ENCODE measurements at regions not wholly inside any gene's neighbourhood (a gene's known extent, or its start where the extent isn't known, plus 50 kb on each side); places are given as distances from the start of the nearest gene placed in this dataset.

DNA sequence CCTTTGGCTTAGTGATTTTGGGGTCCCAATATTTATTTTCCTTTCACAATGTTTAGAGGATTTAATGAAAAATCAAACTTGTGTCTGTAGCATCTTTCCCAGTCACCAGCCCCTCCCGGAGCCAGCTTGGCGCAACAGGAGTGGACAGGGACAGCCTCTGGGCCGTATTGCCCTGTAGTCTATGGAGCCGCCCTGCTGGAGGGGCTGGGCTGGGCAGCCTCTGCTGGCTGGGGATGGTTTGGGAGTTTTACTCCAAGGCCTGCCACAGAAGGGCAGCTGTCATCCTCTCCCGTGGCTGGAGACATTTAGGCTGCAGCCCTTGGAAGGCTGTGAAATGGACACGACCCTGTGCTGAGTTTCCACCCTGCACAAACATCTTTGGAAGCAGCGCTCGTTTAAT lies 89.4 kb upstream of the RGMA start:
- no peak for DNase-seq

DNA sequence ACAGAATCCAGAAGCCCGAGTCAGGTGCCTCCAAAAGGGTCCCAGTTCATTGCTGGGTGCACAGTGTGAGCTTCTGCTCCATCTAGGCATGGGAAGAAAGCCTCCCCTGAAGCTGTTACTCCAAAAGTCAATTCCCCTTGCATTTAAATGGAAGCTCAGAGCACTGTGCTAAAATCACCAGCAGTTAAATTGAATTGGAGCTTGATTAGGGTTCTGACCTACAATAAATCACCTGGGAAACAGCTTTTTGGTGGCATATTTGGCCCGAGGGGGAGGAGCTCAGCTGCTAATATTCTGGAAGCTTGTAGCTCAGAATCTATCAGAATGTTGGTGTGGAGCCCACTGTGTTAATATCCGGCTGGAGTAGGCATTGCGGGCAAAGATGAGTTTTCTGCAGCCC lies 87.1 kb upstream of the RGMA start:
- no peak for DNase-seq

DNA sequence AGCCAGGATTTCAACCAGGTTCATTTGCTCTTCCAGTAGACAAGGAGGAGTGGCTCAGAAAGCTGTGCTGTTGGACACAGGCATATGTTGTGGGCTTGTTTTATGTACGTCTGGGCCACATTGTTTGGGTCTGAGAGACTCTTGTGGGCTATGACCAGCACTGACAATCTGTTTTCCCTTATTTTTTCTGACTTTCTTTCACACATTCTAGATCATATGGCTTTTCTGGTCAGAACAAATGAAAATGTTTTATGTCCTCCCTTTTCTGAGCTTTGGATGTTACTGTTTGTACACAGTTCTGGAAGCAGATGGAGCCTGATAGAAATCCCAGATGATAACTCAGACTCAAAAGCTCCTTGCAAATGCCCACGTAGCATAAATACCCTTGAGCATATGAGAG lies 85.8 kb upstream of the RGMA start:
- no peak for DNase-seq

DNA sequence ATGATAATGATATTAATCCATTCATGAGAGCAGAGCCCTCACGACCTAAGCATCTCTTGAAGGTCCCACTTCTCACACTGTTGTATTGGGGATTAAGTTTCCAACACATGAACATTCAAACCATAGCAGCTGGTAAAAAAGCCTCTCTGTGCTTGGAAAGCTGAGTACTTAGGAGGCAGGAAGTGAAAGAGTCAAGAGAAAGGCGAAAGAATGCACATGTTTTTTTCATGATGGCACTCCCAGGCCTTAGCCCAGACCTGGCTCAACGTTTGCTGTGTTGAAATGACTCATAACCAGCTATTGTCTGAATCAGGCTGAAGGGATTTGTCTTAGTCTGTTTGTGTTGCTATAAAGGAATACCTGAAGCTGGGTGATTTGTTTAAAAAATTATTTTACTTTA lies 84.4 kb upstream of the RGMA start:
- DNase-seq, result no peak

DNA sequence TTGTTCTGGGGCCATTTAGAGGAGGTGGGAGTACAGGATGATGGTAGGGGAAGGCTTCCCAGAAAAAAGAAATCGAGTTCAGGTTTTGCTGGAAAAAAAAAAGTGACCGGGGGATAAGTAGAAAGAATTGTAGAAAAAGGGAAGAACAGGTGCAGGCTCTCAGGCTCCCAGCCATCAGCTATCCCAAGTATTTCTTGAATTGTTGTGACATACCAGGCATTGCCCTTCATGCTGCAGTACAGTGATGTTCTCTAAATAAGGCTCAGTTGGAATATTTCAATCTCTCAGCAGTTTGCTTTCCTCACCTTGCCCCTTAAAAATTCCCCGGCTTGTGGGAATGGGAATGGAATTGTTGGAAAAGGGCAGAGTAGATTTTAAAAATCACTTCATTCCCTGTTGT lies 82.5 kb upstream of the RGMA start:
- DNase-seq, result no peak

DNA sequence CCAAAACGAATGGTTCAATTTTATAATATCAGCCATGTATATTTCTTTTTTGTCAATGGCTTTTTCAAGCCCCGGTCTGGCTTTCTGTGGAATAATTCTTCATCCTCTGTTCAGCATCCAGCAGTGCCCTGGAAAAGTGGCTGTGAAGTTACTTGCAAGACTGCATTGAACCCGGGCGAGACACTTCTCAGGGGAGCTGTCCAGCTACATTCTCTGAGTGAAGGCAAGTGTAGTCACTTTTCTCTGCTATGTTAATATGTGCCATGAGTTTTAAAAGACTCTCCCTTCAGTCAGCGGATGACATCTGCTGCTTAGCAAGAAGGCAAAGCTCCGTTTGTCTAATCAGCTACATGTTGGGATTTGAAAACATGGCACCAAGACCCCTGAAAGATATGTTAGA lies 81.3 kb upstream of the RGMA start:
- DNase-seq, result no peak

DNA sequence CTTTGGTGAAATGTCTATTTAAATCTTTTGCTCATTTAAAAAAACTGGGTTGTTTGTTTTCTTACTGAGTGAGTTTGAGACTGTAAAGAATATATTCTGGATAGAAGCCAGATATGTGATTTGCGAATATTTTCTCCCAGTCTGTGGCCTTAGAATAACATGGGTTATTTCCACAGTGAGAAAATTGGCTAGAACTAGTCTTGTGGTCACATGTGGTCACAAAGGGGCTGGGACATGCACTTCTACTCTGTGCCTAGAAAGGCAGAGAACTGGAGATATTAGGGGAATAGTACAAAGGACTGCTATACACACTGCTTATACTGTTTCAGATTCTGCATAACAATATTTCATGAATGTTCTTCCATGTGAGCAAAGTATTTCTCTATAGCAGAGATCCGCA lies 79.9 kb upstream of the RGMA start:
- DNase-seq, result no peak

DNA sequence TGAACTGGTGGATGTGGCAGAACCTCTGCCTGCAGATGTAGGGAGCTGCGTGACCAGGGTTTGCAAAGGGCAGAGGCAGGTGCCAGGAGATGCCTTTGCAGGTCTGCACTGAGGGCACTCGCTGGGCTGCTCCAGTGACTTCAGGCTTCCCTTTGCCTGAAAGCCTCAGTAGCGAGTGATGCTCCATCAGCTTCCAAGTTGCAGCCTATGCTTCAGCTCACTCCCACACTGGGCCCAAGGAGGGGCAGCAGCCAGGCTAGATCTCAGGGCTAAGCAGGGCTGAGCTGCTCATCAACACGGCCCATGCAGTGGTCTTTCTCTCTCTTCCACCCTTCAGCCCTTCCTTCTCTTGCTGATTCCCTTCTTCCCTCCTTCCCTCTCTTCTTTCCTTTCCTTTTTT lies 78.3 kb upstream of the RGMA start:
- DNase-seq, result no peak

DNA sequence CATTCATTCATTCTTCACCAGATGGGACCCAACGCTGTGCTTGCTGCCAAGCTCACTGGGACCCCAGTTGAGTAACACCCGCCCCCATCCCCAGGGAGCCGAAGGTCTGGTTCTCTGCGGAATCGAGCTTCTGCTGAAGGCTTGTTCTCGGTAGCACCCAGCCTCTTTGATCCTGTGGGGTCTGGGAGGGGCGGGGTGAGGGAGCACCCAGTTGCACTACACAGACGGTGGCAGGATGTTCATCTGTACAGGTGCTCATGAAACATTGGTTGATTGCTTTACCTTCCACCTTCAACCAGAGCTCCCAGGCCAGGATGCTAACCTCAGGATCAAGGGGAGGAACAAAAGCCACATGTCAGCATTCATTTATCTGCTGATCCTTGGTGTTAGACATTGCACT lies 77.7 kb upstream of the RGMA start:
- no peak for DNase-seq

DNA sequence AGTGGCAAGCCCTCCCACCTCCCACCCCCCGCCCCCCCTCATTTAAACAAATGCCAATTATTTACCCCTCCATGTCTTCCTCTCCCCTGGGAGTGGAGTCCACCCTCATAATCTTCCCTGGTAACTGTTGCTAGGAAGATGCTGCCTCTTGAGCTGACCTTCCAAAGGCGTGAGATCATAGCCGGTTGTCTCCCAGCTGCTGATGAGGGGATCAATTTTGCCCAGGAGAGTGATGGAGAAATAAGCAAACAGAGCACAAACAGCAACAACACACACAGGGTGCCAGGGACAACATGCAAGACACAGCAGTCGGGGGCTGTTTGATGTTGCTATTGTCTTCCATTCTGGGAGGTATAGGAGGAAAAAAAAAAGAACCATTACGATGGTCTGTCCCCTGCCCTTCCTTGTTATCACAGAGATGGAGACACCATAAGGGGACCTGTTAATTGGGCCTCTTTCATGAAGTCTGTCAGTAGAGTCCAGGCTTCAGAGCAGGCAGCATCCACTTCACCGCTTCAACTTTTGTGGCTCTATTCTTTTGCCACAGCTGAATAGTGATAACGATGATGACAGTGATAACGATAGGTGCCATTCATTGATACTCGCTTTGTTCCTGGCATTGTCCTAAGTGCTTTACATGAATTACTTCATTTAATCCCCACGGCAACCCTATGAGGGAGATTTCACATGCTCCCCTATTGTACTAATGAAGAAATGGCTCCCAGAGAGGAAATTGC lies 76.9 kb upstream of the RGMA start:
- DNase-seq, result no peak

DNA sequence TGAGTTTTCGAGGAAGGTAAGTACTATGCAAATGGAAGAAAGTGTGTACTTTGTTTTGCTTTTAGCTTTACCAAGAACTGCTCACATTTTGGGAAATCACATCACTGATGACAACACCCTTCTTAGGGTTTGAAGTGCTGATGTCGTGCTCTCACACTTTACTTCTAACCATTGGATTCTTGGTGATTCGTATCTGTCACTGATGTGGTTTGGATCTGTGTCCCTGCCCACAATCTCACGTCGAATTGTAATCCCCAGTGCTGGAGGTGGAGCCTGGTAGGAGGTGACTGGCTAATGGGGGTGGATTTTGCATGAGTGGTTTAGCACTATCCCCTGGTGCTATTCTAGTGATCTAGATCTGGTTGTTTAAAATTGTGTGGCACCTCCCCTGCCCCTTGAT lies 75.4 kb upstream of the RGMA start:
- no peak for DNase-seq

DNA sequence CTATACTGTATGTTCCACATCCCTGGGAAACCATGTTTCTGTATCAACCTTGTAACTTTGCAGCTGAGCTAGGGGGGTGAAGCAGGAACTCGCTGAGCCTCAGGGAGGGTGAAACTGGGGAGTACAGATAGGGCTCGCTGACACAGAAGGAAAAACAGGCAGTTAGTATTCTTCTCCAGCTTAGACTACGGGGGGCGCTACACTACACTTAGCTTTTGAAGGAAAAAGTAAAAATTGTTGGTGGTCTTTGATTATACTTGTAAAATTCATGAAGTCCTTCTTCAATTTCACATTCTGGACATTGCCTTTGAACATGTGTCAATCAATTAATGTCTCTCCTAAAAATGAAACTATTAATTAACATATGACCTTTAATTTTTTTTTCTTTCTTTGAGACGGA lies 73.5 kb upstream of the RGMA start:
- no peak for DNase-seq

DNA sequence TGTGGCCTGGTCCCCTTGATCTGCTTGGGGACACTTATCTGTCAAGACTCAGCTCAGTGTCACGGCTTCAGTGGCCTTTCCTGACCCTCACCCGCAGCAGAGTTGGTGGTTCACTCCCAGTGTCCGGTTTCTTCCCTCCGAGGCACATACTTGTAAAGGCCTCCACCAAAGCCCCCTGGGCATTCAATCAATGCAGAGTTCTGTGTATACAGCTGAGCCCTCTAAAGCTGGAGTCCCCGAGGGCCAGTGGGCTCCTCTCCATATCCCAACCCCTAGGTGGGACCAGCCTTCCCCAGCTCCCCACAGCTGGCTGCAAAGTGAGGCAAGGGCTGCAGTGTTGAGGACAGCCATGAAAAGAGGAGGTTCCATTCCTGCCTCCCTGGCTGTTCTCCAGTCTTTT lies 70.9 kb upstream of the RGMA start:
- DNase-seq, result no peak

DNA sequence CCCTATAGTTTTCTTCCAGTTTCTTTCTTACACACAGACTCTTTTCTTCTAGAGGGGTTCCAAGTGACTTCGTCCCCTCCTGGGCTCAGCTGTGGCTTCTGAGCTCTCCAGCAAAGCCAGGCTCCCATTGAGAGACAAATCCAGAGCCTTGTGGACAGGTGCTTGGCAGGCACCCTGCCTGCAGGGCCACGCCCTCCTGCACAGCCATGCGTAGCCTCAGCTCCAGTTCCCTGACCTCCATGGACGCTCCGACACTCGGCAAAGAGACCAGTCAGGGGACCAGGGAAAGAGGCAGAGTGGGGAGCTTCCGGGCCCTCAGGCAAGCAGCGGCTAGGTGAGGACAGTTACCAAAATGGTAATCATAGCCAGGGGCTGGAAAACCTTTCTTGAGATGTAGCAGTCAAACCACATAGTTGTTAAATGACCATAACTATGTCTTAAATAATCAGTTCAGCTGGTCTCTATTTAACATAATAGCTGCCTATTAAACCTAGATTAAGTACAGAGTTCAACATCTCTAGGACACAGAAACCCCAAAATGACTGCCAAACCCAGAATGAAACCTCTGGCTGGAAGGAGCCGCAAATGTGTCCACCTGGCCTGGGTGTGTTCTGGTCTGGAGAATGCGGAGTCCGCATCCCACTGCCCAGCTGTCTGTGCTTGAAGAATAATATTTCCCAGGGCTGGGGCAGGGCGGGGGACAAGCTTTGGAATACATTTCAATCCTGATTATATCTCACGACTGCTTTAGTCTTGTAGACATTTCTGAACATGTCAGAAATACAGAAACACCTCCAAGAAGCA lies 69.3 kb upstream of the RGMA start:
- no peak for DNase-seq

DNA sequence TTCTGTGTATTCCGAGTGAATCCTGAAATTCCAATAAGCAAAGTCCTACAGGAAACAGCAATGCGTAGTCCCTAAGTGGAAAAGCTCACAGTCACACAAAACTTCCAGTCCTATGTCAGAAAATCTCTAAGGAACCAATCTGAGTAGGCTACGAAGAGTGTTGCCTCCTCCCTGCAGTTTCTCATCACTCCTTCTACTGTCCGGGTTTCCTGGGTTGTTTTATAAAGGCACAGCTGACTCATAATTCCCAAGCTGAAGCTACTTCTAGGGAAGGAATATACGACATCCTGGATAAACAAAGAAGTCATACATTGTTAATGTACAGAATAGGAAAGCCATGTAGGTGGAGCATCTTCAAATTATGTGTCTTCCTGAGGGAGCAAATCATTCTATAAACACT lies 65.7 kb upstream of the RGMA start:
- no peak for DNase-seq

DNA sequence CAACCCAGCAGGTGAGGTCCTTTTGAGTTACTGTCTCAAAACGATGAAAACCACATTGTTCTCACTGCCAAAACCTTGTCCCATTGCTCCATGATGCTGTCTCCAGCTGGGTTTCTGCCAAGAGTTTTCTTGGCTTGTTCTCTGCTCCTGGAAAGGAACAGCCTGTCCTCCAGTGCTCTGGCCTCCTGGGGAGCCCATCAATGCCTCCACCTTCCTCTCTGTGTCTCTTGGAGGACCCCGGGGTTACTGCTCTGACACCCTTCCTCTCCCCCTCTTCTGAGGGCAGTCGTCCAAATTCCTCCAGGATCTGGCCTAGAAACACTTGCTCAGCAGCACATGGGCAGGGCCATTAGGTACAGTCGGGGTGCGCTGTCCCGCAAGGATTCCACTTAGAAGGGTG lies 63.9 kb upstream of the RGMA start:
- no peak for DNase-seq

DNA sequence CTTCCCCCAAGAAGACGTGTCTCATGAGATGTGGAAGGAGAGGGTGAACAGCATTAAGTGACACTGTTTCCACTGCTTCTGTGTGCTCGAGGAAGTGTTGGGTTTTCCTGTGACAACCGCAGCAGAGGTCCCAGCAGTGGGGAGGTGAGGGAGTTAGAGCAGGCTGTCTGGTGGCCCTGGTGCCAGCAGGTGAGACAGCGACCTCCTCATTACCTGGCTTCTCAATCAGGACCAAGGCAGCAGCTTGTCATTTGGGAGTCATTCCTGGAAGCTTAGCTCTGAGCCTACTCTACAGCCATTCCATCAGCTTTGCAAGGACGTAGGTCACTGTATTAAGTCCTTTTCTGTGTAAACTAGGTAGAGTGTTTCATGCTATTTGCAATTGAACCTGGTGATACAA lies 63.3 kb upstream of the RGMA start:
- DNase-seq, result no peak

DNA sequence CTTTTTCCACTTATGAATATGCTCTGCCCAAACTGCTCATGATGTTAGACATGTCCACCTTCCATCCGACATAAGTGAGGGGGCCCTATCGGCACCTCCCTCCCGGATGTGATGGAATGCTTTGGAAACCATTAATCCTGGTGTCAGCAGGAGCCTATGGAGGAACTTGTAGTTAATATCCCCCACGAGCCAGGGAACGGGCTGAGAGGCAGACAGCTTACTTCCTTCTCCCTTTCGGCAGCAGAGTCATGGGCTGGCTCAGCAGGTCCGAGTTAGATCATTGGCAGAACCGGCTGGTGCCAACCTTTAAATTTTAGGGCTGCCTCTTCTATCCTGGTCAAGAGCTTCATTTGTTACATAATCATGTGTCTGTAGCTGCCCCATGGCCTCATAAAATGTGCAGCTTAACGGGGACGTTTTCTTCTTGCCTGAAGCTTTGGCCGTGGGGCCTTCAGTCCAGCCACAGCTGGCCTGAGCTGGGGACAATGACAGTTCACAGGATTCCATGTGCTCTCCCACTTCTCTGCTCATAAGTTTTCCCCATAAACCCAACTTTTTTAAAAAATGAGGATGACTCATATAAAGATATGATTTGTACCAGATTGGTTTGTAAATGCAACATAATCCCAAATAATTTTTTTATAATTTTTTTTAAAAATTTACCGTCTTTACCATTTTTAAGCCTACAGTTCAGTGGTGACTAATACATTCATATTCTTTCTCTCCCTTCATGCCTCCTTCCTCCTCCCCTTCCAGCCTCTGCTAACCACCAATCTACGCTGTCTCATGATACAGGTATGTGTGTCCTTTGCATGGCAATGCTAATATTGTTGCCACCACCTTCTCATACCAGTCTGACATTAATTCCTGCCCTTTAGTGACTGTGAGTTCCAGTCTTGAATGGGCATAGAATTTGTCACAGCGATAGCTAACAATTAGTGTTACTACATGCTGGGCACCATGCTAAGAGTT lies 62.2 kb upstream of the RGMA start:
- DNase-seq, result no peak

DNA sequence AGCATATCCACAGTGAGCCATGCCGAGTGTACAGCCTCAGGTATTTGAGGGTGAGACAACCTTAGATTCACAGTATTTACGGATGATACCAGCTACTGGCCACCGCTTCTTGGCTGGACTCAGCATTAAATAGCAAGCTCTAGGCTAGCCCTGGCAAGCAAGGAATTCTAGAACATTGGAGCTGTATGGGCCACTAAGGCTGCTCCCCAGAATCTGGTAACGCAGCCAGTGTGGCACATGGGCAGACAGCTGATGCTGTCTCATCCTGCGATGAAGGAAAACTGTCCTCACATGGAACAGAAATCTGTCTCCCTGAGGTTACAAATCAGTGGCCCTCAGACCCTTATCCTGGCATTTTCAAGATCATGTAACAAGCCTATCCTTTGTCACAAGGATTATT lies 57.6 kb upstream of the RGMA start:
- DNase-seq, result no peak

DNA sequence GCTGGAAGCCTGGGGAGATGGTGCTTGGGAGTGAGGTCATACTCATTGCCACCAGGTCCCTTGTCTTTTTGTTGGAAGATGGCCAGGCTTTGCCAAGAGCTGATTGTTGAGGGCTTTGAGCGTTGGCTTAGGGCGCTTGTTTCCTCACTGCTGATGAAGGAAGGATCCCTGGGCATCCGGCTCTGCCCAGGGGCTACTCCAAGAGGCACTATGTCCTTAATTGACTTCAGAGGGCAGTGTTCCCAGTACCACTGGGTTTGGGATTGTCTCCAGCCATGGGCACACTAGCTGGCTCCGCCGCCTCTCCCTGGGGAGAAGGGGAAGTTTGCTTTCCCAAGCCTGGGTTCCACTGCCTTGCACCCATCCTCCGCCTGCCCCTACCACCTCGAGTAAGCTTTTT lies 57.2 kb upstream of the RGMA start:
- DNase-seq, result no peak

DNA sequence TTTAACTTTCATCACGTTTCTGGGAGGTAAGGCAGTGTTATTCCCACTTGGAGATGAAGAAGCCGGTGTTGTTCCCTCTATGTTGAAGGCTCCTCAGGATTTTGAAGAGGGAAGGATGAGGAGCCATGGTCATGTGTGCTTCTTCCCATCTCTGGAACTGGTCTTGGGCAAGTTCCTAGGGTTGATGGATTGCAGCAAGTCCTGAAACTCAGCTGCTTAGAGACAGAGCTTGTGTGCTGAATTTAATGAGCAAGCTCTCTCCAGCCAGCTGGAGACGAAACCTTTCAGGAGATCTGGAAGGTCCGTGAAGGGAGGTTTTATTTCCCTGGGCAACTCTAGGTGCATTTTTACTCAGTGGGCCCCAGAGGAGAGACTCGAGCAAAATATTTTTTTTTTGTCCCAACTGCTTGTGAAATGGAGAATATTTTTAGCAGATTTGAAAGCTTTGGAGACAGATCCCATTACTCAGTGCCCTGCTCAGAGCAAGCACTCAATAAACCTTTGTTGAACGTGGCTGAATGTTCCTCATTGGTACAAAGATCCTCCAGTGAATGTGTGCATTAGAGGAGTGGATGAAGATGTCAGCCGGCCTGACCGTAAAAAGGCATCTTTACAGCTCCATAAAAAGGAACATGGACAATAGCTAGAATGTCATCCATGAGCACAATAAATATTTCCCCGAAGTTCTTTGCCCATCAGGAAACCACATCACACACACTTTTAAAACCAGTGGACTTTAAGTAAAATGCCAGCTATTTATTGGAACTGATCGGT lies 55.6 kb upstream of the RGMA start:
- no peak for DNase-seq

DNA sequence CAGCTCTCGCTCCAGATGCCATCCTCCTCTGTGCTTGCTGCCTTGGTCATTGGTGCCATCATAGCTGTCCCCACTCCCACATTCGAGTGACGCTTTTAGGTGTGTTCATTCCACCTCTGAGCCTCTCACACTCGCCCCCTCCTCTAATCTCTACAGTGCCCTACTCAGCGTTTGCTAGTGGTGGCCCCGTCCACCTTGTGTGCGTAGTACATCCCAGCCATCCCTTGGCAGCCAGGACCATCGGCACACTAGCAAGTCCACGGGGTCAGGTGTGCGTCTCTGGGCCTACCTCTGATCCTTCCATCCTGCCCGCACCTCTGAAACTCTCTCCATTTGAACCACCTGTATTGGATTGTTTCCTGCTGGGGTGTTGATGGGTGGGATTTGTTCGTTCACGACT lies 54.2 kb upstream of the RGMA start:
- DNase-seq, result no peak

DNA sequence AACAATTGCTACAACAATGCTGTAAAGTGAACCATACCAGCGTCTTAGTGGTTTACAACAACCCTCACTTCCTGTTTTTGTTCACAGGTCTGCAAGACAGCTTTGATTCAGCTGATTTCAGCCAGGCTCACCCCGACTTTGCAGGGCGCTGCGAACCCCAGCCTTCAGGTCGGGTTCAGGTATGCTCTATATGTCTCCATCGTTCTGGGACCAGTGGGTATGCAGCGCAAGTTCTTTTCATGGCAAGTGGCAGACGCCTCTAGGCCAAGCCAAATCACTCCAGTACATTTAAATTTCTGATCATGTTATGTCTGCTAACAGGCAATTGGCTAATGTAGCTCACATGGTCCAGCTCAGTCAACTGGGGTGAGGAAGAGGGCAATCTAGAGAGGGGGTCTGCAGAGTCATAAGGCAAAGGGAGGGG lies 52.4 kb upstream of the RGMA start:
- no peak for DNase-seq

All from activated CD4-positive, alpha-beta T cell treated with anti-CD3 and anti-CD28 coated beads for 1 hour (primary cell).